ENCODE measurements at regions not wholly inside any gene's neighbourhood (a gene's known extent, or its start where the extent isn't known, plus 50 kb on each side); places are given as distances from the start of the nearest gene placed in this dataset.

GRCh38 chr6:163955756-163956155 is 541.2 kb downstream of the QKI start:
- H4K20me1 ChIP-seq (replicated peaks; ENCODE audit: control insufficient read depth, insufficient read depth, low read length): no peaks in the 10 kb centered on the region
- no peaks in the 10 kb centered on the region for H3K4me1 ChIP-seq (replicated peaks in 1 of 2; ENCODE audit: control insufficient read depth in 2 of 2, insufficient read depth in 2 of 2, low read length in 2 of 2)
- ATAC-seq (no peak), FAIRE-seq (no peak), DNase-seq (ENCODE audit: extremely low read depth in 1 of 4, low spot score in 3 of 4) (no peak)
- H2AFZ ChIP-seq (ENCODE audit: low read depth, low read length): no peak overlapping the region
- H3K4me3 ChIP-seq: no peak overlapping the region
- ChIA-PET CTCF (ENCODE audit: low intra/inter-chr PET ratio) (no interaction called here), POLR2A (interaction anchor here (0.7 kb wide), 2 partner anchors 54 to 232 kb away, joined by 3 read pairs; no protein-coding TSS in a partner anchor)
- H3K9me1 ChIP-seq (ENCODE audit: control insufficient read depth, insufficient read depth, low read length): no peaks in the 10 kb centered on the region
- H3K9me3 ChIP-seq (replicated peaks; ENCODE audit: control insufficient read depth, insufficient read depth, low read depth, low read length): no peaks in the 10 kb centered on the region
- 6% methylated on average over 4 of the region's 4 CpGs for WGBS (ENCODE audit: insufficient coverage, low coverage, missing lambda C conversion rate)
- H3K27ac ChIP-seq (ENCODE audit: extremely low read depth, low read depth, low read length): no peak overlapping the region
- no peak for TF ChIP-seq ZNF134 (CRISPR knock-in tag; conservative IDR thresholded peaks at IDR 0.05)
- H3K4me2 ChIP-seq (ENCODE audit: insufficient read depth, low read length): no peak overlapping the region
- H3K79me2 ChIP-seq (ENCODE audit: control insufficient read depth, insufficient read depth, low read length): no peaks in the 10 kb centered on the region
- intact Hi-C loops (cut with micrococcal nuclease) (loop anchor here (1.0 to 10.0 kb wide), 8 partner anchors 152 to 1048 kb away; no protein-coding TSS in a partner anchor), in situ Hi-C loops (cut with MboI) (loop anchor here (5.0 to 10.0 kb wide), 2 partner anchors 523 to 771 kb away; no protein-coding TSS in a partner anchor)
- H3K36me3 ChIP-seq (ENCODE audit: control insufficient read depth, insufficient read depth, low read length): no peaks in the 10 kb centered on the region
- peaks cover 33 to 38% of the 10 kb centered on the region in 2 experiments for H3K27me3 ChIP-seq (ENCODE audit: control insufficient read depth in 2 of 2, insufficient read depth in 2 of 2, low read length in 2 of 2)
- H3K9ac ChIP-seq (ENCODE audit: insufficient read depth in 1 of 2, low read depth in 2 of 2, low read length in 2 of 2): no peak overlapping the region
- no TSS peak for BruUV-seq (replicated peaks)

GRCh38 chr6:163955096-163955495 is 540.6 kb downstream of the QKI start:
- intact Hi-C loops (cut with micrococcal nuclease): loop anchor here (5.0 to 10.0 kb wide), 4 partner anchors 152 to 1048 kb away; no protein-coding TSS in a partner anchor
- no TSS peak for BruUV-seq (replicated peaks)
- no peak for FAIRE-seq
- Histone ChIP-seq H3K9ac (ENCODE audit: insufficient read depth in 1 of 2, low read depth in 2 of 2, low read length in 2 of 2) (no peak overlapping the region), H3K4me2 (ENCODE audit: insufficient read depth, low read length) (no peak overlapping the region), H3K9me1 (ENCODE audit: control insufficient read depth, insufficient read depth, low read length) (no peaks in the 10 kb centered on the region), H3K4me3 (no peak overlapping the region), H2AFZ (ENCODE audit: low read depth, low read length) (no peak overlapping the region), H3K27ac (ENCODE audit: extremely low read depth, low read depth, low read length) (no peak overlapping the region), H4K20me1 (replicated peaks; ENCODE audit: control insufficient read depth, insufficient read depth, low read length) (no peaks in the 10 kb centered on the region), H3K27me3 (ENCODE audit: control insufficient read depth in 2 of 2, insufficient read depth in 2 of 2, low read length in 2 of 2) (peaks cover 27 to 32% of the 10 kb centered on the region in 2 experiments), H3K79me2 (ENCODE audit: control insufficient read depth, insufficient read depth, low read length) (no peaks in the 10 kb centered on the region), H3K9me3 (replicated peaks; ENCODE audit: control insufficient read depth, insufficient read depth, low read depth, low read length) (no peaks in the 10 kb centered on the region), H3K4me1 (replicated peaks in 1 of 2; ENCODE audit: control insufficient read depth in 2 of 2, insufficient read depth in 2 of 2, low read length in 2 of 2) (no peaks in the 10 kb centered on the region), H3K36me3 (ENCODE audit: control insufficient read depth, insufficient read depth, low read length) (no peaks in the 10 kb centered on the region)
- DNase-seq (ENCODE audit: extremely low read depth in 1 of 4, low spot score in 3 of 4): no peak
- ATAC-seq: no peak
- TF ChIP-seq SOX6 (IDR thresholded peaks at IDR 0.05) (no peak), POLR2G (IDR thresholded peaks at IDR 0.05; ENCODE audit: low read depth, low read length) (no peak), HNRNPH1 (optimal IDR thresholded peaks at IDR 0.05; ENCODE audit: low read depth, low read length) (no peak), BRD4 (IDR thresholded peaks at IDR 0.05) (no peak), CBX8 (IDR thresholded peaks at IDR 0.05; ENCODE audit: borderline replicate concordance, extremely low read depth, low read depth, low read length, poor library complexity, severe bottlenecking) (no peak), NFXL1 (CRISPR knock-in tag; IDR thresholded peaks at IDR 0.05) (no peak), IRF2 (CRISPR knock-in tag; IDR thresholded peaks at IDR 0.05) (no peak), PKNOX1 (IDR thresholded peaks at IDR 0.05) (no peak), BRF2 (IDR thresholded peaks at IDR 0.05; ENCODE audit: borderline replicate concordance, insufficient read depth, insufficient read length) (no peak), GABPB1 (CRISPR knock-in tag; IDR thresholded peaks at IDR 0.05) (no peak), DACH1 (IDR thresholded peaks at IDR 0.05; ENCODE audit: partially characterized antibody) (no peak)
- in situ Hi-C loops (cut with MboI): loop anchor here (5.0 to 10.0 kb wide), 2 partner anchors 523 to 770 kb away; no protein-coding TSS in a partner anchor
- CTCF ChIA-PET (ENCODE audit: low intra/inter-chr PET ratio): no interaction called here
- POLR2A ChIA-PET: interaction anchor here (0.5 to 1.0 kb wide), 3 partner anchors 9 to 54 kb away, joined by 3 read pairs; no protein-coding TSS in a partner anchor
- WGBS (ENCODE audit: insufficient coverage, low coverage, missing lambda C conversion rate): 18% methylated on average over 4 of the region's 4 CpGs

All from K562 (cell line).